ENCODE measurements at regions not wholly inside any gene's neighbourhood (a gene's known extent, or its start where the extent isn't known, plus 50 kb on each side); places are given as distances from the start of the nearest gene placed in this dataset.

DNA sequence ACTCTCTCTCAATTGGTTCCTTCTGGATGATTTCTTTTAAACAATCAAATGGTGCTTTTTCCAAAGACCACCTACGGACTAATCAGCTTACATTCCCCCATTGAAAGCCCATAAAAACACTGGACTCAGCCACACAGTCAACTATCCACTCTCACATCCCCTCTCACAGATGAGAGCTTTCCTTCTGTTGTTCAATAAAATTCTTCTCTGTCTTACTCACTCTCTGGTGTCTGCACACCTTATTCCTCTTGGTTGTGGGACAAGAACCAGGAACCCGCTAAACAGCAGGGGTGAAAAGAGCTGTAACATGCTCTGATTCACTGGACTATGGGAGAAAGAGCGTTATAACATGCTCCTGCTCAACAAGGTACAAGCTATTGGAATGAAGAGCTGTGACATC, 2896.2 kb downstream of the PCDH9 start:
- CTCF ChIA-PET = no interaction called here
- intact Hi-C loops (cut with micrococcal nuclease) = no loop called here

DNA sequence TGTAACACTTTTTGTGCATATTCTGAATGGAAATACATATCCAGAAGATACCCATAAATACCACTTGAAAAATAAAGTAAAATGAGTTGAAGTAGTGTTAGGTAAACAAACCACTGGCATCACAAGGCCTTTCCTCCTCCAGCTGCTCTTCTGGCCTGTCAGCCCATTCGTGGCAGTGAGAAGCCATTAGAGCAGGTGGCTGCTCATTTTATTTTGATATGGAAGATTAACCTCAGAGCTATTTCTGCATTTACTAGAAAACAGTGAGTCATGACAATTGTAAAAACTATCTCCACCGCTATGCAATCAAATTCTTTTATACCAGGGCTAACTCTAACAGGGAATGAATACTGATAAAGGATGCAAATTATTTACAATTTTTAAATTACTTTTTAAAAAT, 2898.1 kb downstream of the PCDH9 start:
- ATAC-seq = no peak
- no peak overlapping the region for H3K4me2 ChIP-seq (ENCODE audit: low read length)
- H3K27me3 ChIP-seq (ENCODE audit: insufficient read depth, low read length) = no peaks in the 10 kb centered on the region
- H3K27ac ChIP-seq (ENCODE audit: low read depth, low read length) = no peak overlapping the region
- no peak overlapping the region for H2AFZ ChIP-seq (ENCODE audit: low read depth, low read length, poor library complexity, severe bottlenecking)
- ChIA-PET POLR2A (no interaction called here), CTCF (no interaction called here), RAD21 (ENCODE audit: low non-redundant PET in 1 of 2, low total read pairs in 2 of 2, uncharacterized antibody in 2 of 2, unreplicated experiment in 2 of 2) (no interaction called here)
- H3K4me1 ChIP-seq (ENCODE audit: control insufficient read depth in 1 of 2, insufficient read depth in 2 of 2, low read length in 2 of 2) = no peaks in the 10 kb centered on the region
- H4K20me1 ChIP-seq (ENCODE audit: insufficient read depth) = no peaks in the 10 kb centered on the region
- intact Hi-C loops (cut with micrococcal nuclease) = no loop called here
- DNase-seq (ENCODE audit: low read depth, low spot score) = no peak
- H3K36me3 ChIP-seq (ENCODE audit: control insufficient read depth in 1 of 2, insufficient read depth in 2 of 2, low read length in 2 of 2) = no peaks in the 10 kb centered on the region
- H3K9me2 ChIP-seq (ENCODE audit: insufficient read depth) = no peaks in the 10 kb centered on the region
- BruUV-seq (replicated peaks) = no TSS peak
- no peak overlapping the region for H3K9ac ChIP-seq (ENCODE audit: low read length)
- H3K9me3 ChIP-seq (ENCODE audit: control insufficient read depth in 1 of 2, insufficient read depth in 1 of 2, low read depth in 1 of 2, low read length in 2 of 2) = peaks cover 0 to 8% of the 10 kb centered on the region in 2 experiments; a peak in 3 of 4 replicates
- TF ChIP-seq POLR2AphosphoS5 (IDR thresholded peaks at IDR 0.05; ENCODE audit: low read depth, low read length) (no peak), FOSL1 (IDR thresholded peaks at IDR 0.05; ENCODE audit: low read depth) (no peak), EZH2phosphoT487 (IDR thresholded peaks at IDR 0.05; ENCODE audit: borderline replicate concordance) (no peak), SP1 (IDR thresholded peaks at IDR 0.05; ENCODE audit: low read depth) (no peak), CEBPB (IDR thresholded peaks at IDR 0.05; ENCODE audit: low read depth) (no peak)
- H3K79me2 ChIP-seq (ENCODE audit: insufficient read depth, low read length) = no peaks in the 10 kb centered on the region
- no peak overlapping the region for H3K4me3 ChIP-seq (replicated peaks in 1 of 2; ENCODE audit: low read depth in 1 of 2, low read length in 2 of 2)

More for the DNA sequence above, 2896.2 kb downstream of the PCDH9 start:
- ATAC-seq = no peak
- Histone ChIP-seq H3K4me1 (ENCODE audit: control insufficient read depth in 1 of 2, insufficient read depth in 2 of 2, low read length in 2 of 2) (no peaks in the 10 kb centered on the region), H3K9ac (ENCODE audit: low read length) (no peak overlapping the region), H3K4me2 (ENCODE audit: low read length) (no peak overlapping the region), H2AFZ (ENCODE audit: low read depth, low read length, poor library complexity, severe bottlenecking) (no peak overlapping the region), H3K79me2 (ENCODE audit: insufficient read depth, low read length) (no peaks in the 10 kb centered on the region), H3K4me3 (replicated peaks in 1 of 2; ENCODE audit: low read depth in 1 of 2, low read length in 2 of 2) (no peak overlapping the region), H4K20me1 (ENCODE audit: insufficient read depth) (no peaks in the 10 kb centered on the region), H3K27ac (ENCODE audit: low read depth, low read length) (no peak overlapping the region), H3K36me3 (ENCODE audit: control insufficient read depth in 1 of 2, insufficient read depth in 2 of 2, low read length in 2 of 2) (no peaks in the 10 kb centered on the region), H3K27me3 (ENCODE audit: insufficient read depth, low read length) (no peaks in the 10 kb centered on the region), H3K9me2 (ENCODE audit: insufficient read depth) (no peaks in the 10 kb centered on the region), H3K9me3 (ENCODE audit: control insufficient read depth in 1 of 2, insufficient read depth in 1 of 2, low read depth in 1 of 2, low read length in 2 of 2) (peaks cover 0 to 8% of the 10 kb centered on the region in 2 experiments; a peak in 3 of 4 replicates)
- TF ChIP-seq SIN3A (IDR thresholded peaks at IDR 0.05; ENCODE audit: low read depth) = no peak
- DNase-seq (ENCODE audit: low read depth, low spot score) = no peak
- BruUV-seq (replicated peaks) = no TSS peak
- RAD21 ChIA-PET (ENCODE audit: low non-redundant PET in 1 of 2, low total read pairs in 2 of 2, uncharacterized antibody in 2 of 2, unreplicated experiment in 2 of 2) = no interaction called here
- POLR2A ChIA-PET = no interaction called here

All from HCT116 (cell line).